ENCODE measurements at regions not wholly inside any gene's neighbourhood (a gene's known extent, or its start where the extent isn't known, plus 50 kb on each side); places are given as distances from the start of the nearest gene placed in this dataset.

DNA sequence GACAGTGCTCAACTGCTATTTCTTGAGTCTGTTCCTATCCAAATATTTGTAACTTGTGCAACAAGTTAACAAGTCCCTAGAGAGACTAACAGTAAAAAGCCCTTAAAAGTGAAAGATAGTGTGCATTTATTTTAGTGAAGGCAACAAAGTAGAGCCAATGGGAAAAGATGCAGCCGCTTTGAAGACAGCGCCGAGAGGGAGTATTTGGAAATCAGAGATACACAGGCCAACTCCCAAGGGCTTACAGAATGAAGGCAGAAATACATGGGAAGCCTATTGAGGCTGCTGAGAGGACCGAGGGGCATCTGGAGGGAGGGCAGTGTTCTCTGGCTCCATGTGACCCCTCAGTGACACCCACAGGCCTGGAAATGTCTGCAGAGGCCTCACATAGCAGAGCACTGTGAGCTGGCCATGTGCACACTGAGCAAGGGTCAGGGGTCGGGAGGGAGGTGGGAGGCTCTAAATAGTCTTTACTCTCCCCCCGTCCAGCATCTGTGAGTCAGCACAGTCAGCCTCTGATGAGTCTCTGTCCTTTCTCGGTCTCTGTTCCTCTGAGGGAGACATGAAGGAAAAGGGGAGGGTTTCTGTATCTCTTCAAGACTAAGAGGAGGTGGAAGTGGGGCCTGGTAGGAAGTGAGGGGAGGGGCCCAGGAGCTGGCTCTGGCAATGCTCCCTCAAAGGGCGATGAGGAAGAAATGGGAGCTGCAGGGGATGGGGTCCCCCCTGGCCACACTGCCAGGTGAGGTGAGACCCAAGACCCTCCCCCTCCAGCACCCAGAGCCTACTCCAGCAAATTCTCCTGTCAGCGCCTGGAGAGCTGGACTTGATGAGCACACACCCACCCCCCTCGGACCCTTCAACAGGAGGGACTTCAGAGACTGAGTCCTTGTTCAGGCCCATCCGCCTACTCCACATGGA, 133.6 kb downstream of the SP3 start:
- TF ChIP-seq, protein P1, sequence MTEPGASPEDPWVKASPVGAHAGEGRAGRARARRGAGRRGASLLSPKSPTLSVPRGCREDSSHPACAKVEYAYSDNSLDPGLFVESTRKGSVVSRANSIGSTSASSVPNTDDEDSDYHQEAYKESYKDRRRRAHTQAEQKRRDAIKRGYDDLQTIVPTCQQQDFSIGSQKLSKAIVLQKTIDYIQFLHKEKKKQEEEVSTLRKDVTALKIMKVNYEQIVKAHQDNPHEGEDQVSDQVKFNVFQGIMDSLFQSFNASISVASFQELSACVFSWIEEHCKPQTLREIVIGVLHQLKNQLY (CRISPR knock-in tag; IDR thresholded peaks at IDR 0.05), result no peak
- TF ChIP-seq SP1 (CRISPR knock-in tag; conservative IDR thresholded peaks at IDR 0.05), result no peak
- TF ChIP-seq, protein P2, sequence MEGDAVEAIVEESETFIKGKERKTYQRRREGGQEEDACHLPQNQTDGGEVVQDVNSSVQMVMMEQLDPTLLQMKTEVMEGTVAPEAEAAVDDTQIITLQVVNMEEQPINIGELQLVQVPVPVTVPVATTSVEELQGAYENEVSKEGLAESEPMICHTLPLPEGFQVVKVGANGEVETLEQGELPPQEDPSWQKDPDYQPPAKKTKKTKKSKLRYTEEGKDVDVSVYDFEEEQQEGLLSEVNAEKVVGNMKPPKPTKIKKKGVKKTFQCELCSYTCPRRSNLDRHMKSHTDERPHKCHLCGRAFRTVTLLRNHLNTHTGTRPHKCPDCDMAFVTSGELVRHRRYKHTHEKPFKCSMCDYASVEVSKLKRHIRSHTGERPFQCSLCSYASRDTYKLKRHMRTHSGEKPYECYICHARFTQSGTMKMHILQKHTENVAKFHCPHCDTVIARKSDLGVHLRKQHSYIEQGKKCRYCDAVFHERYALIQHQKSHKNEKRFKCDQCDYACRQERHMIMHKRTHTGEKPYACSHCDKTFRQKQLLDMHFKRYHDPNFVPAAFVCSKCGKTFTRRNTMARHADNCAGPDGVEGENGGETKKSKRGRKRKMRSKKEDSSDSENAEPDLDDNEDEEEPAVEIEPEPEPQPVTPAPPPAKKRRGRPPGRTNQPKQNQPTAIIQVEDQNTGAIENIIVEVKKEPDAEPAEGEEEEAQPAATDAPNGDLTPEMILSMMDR (IDR thresholded peaks at IDR 0.05), result no peak
- no peak for TF ChIP-seq CREB1 (CRISPR knock-in tag; IDR thresholded peaks at IDR 0.05)

All from WTC11 (cell line).